Ectodermal cell (in vitro differentiated cells): ENCODE measurements at regions not wholly inside any gene's neighbourhood (a gene's known extent, or its start where the extent isn't known, plus 50 kb on each side); places are given as distances from the start of the nearest gene placed in this dataset.

Experiments
- H3K27ac ChIP-seq: 2 replicates; pipeline ENCODE4 v1.7.0; 2013; ENCODE audit warnings: mild to moderate bottlenecking, low read depth, low read length; ENCODE audit not compliant: insufficient read depth, poor library complexity, severe bottlenecking
- H3K27me3 ChIP-seq: 2 replicates; pipeline ENCODE4 v1.7.0; 2013; ENCODE audit warnings: mild to moderate bottlenecking, low read length; ENCODE audit not compliant: insufficient read depth, control insufficient read depth, poor library complexity, severe bottlenecking
- H3K36me3 ChIP-seq: one replicate; pipeline ENCODE4 v1.7.0; 2013; ENCODE audit warnings: low read length; ENCODE audit not compliant: control insufficient read depth, insufficient read depth
- H3K4me1 ChIP-seq: one replicate; pipeline ENCODE4 v1.7.0; 2013; ENCODE audit warnings: low read length; ENCODE audit not compliant: control insufficient read depth, insufficient read depth
- H3K4me3 ChIP-seq: 2 replicates; pipeline ENCODE4 v1.7.0; 2013; ENCODE audit warnings: low read depth, low read length, control low read depth; ENCODE audit not compliant: insufficient read depth
- H3K9me3 ChIP-seq: 2 replicates; pipeline ENCODE4 v1.7.0; 2013; ENCODE audit warnings: mild to moderate bottlenecking, low read length, moderate library complexity; ENCODE audit not compliant: control insufficient read depth
- WGBS, 2 experiments: methylation state at CpG; one replicate each; pipeline ENCODE4 v1.1.7; 2013; ENCODE audit warnings: missing lambda C conversion rate in 2 of 2; 5-methylcytosine and 5-hydroxymethylcytosine counted together

GRCh38 chr15:25175789-25176615 lies 221.2 kb downstream of the SNRPN start:
- no peaks in the 10 kb centered on the region for H3K4me1 ChIP-seq
- H3K4me3 ChIP-seq, result no peak overlapping the region
- H3K27ac ChIP-seq, result no peak overlapping the region
- H3K9me3 ChIP-seq, result peaks cover 5% of the 10 kb centered on the region
- WGBS, 2 experiments, result 72 to 73% methylated on average over 7 of the region's 7 CpGs
- H3K27me3 ChIP-seq, result no peaks in the 10 kb centered on the region
- H3K36me3 ChIP-seq, result no peaks in the 10 kb centered on the region

- H3K27me3 ChIP-seq, result no peaks in the 10 kb centered on the region
- peaks cover 2% of the 10 kb centered on the region for H3K9me3 ChIP-seq
- no peaks in the 10 kb centered on the region for H3K4me1 ChIP-seq
- no peak overlapping the region for H3K4me3 ChIP-seq
- H3K27ac ChIP-seq, result no peak overlapping the region
- H3K36me3 ChIP-seq, result no peaks in the 10 kb centered on the region
- WGBS, 2 experiments, result 89 to 93% methylated on average over 7 of the region's 7 CpGs
These were observed 221.8 kb downstream of the SNRPN start for GRCh38 chr15:25176616-25176923.

- Histone ChIP-seq H3K27me3 (no peaks in the 10 kb centered on the region), H3K9me3 (peaks cover 2% of the 10 kb centered on the region), H3K4me3 (no peak overlapping the region), H3K27ac (no peak overlapping the region), H3K36me3 (no peaks in the 10 kb centered on the region), H3K4me1 (no peaks in the 10 kb centered on the region)
- WGBS, 2 experiments, result 83 to 85% methylated on average over 21 of the region's 21 CpGs
These were observed 222.5 kb downstream of the SNRPN start for GRCh38 chr15:25176991-25177954.

- Histone ChIP-seq H3K9me3 (peaks cover 2% of the 10 kb centered on the region), H3K36me3 (no peaks in the 10 kb centered on the region), H3K4me3 (no peak overlapping the region), H3K27ac (no peak overlapping the region), H3K27me3 (no peaks in the 10 kb centered on the region), H3K4me1 (no peaks in the 10 kb centered on the region)
- 84% methylated on average over 11 of the region's 11 CpGs for WGBS, 2 experiments
These were observed 223.4 kb downstream of the SNRPN start for GRCh38 chr15:25177955-25178801.

GRCh38 chr15:25178835-25179672 lies 224.3 kb downstream of the SNRPN start:
- Histone ChIP-seq H3K27ac (no peak overlapping the region), H3K36me3 (no peaks in the 10 kb centered on the region), H3K4me1 (no peaks in the 10 kb centered on the region), H3K27me3 (no peaks in the 10 kb centered on the region), H3K4me3 (no peak overlapping the region), H3K9me3 (peaks cover 2% of the 10 kb centered on the region)
- WGBS, 2 experiments, result 82% methylated on average over 17 of the region's 17 CpGs

GRCh38 chr15:25179673-25180511 lies 225.1 kb downstream of the SNRPN start:
- Histone ChIP-seq H3K27ac (no peak overlapping the region), H3K4me3 (no peak overlapping the region), H3K9me3 (peaks cover 2% of the 10 kb centered on the region), H3K4me1 (no peaks in the 10 kb centered on the region), H3K27me3 (no peaks in the 10 kb centered on the region), H3K36me3 (no peaks in the 10 kb centered on the region)
- 86% methylated on average over 14 of the region's 14 CpGs for WGBS, 2 experiments

GRCh38 chr15:25180606-25181292 lies 226.0 kb downstream of the SNRPN start:
- H3K36me3 ChIP-seq, result no peaks in the 10 kb centered on the region
- 77 to 79% methylated on average over 15 of the region's 15 CpGs for WGBS, 2 experiments
- no peaks in the 10 kb centered on the region for H3K27me3 ChIP-seq
- peaks cover 2% of the 10 kb centered on the region for H3K9me3 ChIP-seq
- H3K4me1 ChIP-seq, result no peaks in the 10 kb centered on the region
- no peak overlapping the region for H3K4me3 ChIP-seq
- no peak overlapping the region for H3K27ac ChIP-seq

- no peaks in the 10 kb centered on the region for H3K27me3 ChIP-seq
- H3K9me3 ChIP-seq, result peaks cover 2% of the 10 kb centered on the region
- no peak overlapping the region for H3K27ac ChIP-seq
- no peak overlapping the region for H3K4me3 ChIP-seq
- no peaks in the 10 kb centered on the region for H3K36me3 ChIP-seq
- no peaks in the 10 kb centered on the region for H3K4me1 ChIP-seq
- 83 to 86% methylated on average over 17 of the region's 17 CpGs for WGBS, 2 experiments
These were observed 226.7 kb downstream of the SNRPN start for GRCh38 chr15:25181293-25182097.
